GM12891 (cell line): ENCODE measurements at regions not wholly inside any gene's neighbourhood (a gene's known extent, or its start where the extent isn't known, plus 50 kb on each side); places are given as distances from the start of the nearest gene placed in this dataset.
"Not testable (repeated sequence)": the region's sequence is repeated elsewhere in the genome, so short reads cannot be mapped to it uniquely, and the experiment has no call there.

Experiments used
- DNase-seq: peaks from one replicate; pipeline ENCODE4 v3.0.0; 2011; ENCODE audit warnings: low spot score; ENCODE audit not compliant: insufficient read length
- FAIRE-seq: peaks from 2 replicates; lab custom pipeline; 2011; peaks lifted over from hg19 to GRCh38; lab: Jason Lieb, UNC
- PAX5 ChIP-seq: IDR thresholded peaks from 2 replicates; pipeline ENCODE4 v1.6.1; 2011; ENCODE audit warnings: low read length, moderate library complexity, mild to moderate bottlenecking; ENCODE audit not compliant: insufficient read depth, severe bottlenecking
- POLR2A ChIP-seq: IDR thresholded peaks from 2 replicates; pipeline ENCODE4 v1.6.1; 2011; ENCODE audit warnings: low read depth, low read length, control low read depth
- POLR2AphosphoS5 ChIP-seq: IDR thresholded peaks from 2 replicates; pipeline ENCODE4 v1.6.1; 2011; ENCODE audit warnings: low read depth, low read length, control low read depth
- POU2F2 ChIP-seq: IDR thresholded peaks from 2 replicates; pipeline ENCODE4 v1.6.1; 2011; ENCODE audit warnings: low read depth, mild to moderate bottlenecking, control low read depth, low read length, moderate library complexity
- SPI1 ChIP-seq: IDR thresholded peaks from 2 replicates; pipeline ENCODE4 v1.6.1; 2011; ENCODE audit warnings: low read depth, low read length, control low read depth
- TAF1 ChIP-seq: IDR thresholded peaks from 2 replicates; pipeline ENCODE4 v1.6.1; 2011; ENCODE audit warnings: low read depth, low read length, control low read depth

GRCh38 chr5:135174315-135175096 lies 140.5 kb upstream of the PITX1 start:
- FAIRE-seq = no peak
- TF ChIP-seq POU2F2 = no peak
- no peak for DNase-seq

DNA sequence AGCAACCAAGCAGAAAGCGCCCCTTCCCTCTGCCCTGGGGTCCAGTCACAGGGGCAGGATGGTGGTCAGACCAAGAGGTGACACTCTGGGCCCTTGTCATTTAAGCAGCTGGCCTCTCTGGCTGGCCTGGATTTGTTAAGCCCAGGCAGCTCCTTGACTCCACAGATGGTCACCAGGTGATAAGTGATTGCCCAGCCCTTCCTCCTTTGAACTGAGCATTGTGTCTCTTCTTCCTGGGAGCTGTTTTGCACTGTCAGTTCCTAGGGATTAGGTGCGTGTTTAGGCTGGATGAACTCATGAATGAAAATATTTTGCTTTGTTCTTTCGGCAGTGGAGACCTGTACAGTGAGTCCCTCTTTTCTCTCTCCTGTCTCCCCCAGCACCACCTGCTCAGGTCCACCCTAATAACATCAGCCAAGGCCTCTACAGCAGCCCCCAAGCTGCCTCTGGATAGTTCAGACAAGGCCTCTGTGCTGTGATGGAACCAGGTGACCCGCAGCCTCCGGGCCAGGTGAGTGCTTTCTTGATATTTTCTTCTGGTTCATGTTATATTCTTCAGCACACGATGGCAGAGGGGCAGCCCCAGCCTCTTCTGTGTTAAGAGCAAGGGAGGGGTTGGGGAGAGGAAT lies 139.7 kb upstream of the PITX1 start:
- no peak for TF ChIP-seq SPI1
- no peak for TF ChIP-seq POU2F2
- TF ChIP-seq POLR2AphosphoS5 = no peak
- no peak for TF ChIP-seq TAF1
- TF ChIP-seq PAX5 = no peak
- TF ChIP-seq POLR2A = no peak
- DNase-seq = no peak
- FAIRE-seq = no peak

DNA sequence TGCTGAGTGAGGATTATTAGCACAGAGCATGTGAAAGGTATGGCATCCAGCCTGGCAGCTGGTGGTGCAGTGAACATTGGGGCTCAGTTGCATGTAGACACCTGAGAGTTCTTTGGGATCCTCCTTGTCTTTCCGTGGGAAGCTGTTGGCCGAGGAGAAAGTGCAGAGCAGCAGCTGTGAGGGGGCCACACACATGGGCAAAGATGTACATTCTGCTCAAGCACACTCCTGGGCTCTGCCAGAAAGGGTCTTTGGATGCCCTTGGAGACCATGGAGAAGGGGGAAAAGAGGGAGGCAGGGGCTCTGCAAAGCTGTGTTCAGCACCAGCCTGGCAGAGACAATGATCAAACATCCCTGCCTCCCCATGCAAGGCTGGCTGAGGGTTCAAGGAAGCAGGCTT lies 138.7 kb upstream of the PITX1 start:
- FAIRE-seq (no peak), DNase-seq (no peak)
- TF ChIP-seq POLR2AphosphoS5 (no peak), POLR2A (no peak), TAF1 (no peak), SPI1 (no peak), POU2F2 (no peak), PAX5 (no peak)

GRCh38 chr5:135171336-135171735 lies 137.3 kb upstream of the PITX1 start:
- no peak for DNase-seq
- TF ChIP-seq SPI1 (no peak), POU2F2 (no peak), PAX5 (no peak), TAF1 (no peak), POLR2AphosphoS5 (no peak), POLR2A (no peak)
- no peak for FAIRE-seq

DNA sequence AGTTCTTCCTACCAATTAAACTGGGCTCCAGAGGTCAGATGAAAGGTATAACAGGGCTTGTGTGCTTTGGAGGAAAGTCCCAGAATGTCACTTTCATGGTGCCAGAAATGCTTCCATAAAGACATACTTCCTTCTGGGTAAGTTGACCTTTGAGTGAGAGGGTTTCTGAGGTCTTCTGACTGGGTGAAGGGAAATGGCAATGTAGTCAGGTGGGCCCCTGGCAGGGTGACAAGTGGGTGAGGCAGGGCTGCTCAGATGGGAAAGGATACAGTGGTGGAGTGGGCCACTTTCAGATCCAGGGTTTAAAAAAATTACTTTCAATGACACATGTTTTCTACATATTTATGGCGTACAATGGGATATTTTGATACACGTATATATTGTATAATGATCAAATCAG lies 136.5 kb upstream of the PITX1 start:
- DNase-seq = no peak
- FAIRE-seq = no peak
- no peak for TF ChIP-seq PAX5
- no peak for TF ChIP-seq SPI1
- TF ChIP-seq TAF1 = no peak
- TF ChIP-seq POLR2A = no peak
- no peak for TF ChIP-seq POU2F2
- no peak for TF ChIP-seq POLR2AphosphoS5

- DNase-seq = no peak
- TF ChIP-seq POLR2AphosphoS5 (no peak), POU2F2 (no peak), SPI1 (no peak), PAX5 (no peak), TAF1 (no peak), POLR2A (no peak)
- no peak for FAIRE-seq
These were observed 135.7 kb upstream of the PITX1 start for GRCh38 chr5:135169753-135170152.

DNA sequence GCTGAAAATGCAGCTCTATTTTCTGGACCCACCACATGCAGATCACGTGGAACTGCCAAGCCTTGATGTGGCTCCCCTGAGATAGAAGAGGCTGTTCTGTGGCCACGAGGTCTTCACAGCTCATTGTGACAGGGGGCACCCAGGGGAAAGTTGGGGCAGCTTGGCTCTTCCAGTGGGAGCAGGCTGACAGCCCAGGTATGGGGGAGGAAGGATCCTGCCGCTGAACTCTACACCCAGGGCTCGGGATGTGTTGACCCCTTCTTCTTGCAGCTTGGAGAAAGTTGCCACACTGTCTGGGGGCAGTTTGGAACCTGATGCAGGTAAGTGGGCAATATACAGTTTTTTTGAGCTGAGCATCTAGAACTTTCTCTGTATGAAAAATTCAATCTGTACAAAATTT lies 133.6 kb upstream of the PITX1 start:
- DNase-seq = no peak
- no peak for FAIRE-seq
- no peak for TF ChIP-seq POLR2AphosphoS5
- no peak for TF ChIP-seq PAX5
- TF ChIP-seq POLR2A = no peak
- TF ChIP-seq POU2F2 = no peak
- no peak for TF ChIP-seq TAF1
- no peak for TF ChIP-seq SPI1

DNA sequence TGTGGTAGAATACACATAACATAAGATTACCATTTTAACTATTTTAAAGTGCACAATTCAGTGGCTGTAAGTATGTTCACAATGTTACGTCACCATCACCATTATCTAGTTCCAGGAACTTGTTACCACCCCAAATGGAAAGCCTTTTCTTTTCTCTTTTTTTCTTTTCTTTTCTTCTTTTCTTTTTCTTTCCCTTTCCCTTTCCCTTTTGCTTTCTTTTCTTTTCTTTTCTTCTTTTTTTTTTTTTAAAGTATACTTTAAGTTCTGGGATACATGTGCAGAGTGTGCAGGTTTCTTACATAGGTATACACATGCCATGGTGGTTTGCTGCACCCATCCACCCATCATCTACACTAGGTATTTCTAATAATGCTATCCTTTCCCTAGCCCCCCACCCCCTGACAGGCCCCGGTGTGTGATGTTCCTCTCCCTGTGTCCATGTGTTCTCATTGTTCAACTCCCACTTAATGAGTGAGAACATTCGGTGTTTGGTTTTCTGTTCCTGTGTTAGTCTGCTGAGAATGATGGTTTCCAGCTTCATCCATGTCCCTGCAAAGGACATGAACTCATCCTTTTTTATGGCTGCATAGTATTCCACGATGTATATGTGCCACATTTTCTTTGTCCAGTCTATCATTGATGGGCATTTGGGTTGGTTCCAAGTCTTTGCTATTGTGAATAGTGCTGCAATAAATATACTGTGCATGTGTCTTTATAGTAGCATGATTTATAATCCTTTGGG lies 131.0 kb upstream of the PITX1 start:
- not testable (repeated sequence) for FAIRE-seq, DNase-seq

DNA sequence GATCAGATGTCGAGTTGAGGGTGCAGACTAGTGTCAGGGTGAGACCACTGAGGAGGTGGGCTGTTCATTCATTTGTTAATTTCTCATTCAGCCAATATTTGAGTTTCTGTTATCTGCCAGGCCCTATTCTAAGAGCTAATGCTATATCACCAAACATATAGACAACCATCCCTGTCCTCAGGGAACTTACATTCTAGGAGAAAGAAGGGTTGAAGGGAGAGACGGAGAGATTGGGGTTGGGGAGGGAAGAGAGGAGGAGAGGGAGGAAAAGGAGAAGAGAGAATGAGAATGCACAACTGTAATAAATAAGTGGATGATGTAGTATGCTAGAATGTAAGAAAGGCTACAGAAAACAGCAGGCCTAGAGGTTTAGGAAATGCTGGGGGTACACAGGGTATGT lies 129.9 kb upstream of the PITX1 start:
- no peak for FAIRE-seq
- no peak for DNase-seq
- TF ChIP-seq POU2F2 = no peak
- TF ChIP-seq PAX5 = no peak
- no peak for TF ChIP-seq SPI1
- no peak for TF ChIP-seq POLR2A
- no peak for TF ChIP-seq POLR2AphosphoS5
- TF ChIP-seq TAF1 = no peak

DNA sequence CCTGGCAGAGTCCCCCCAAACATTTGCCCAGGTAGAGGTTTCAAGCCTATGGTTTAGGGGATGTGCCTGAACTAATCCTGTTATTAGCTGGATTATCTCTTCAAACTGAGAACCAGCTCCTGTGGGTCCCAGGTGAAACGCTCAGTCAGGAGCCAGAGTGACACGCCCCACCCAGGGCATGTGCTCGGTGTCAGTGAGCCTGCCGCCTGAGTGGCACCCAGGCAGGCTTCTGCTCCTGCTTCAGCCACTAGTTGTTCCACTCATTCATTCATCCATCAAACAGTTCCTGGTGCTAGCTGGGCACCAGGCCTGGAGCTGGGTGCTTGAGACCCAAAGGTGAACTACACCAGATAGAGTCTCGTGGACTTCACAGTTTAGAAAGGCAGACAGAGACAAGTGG lies 129.4 kb upstream of the PITX1 start:
- no peak for TF ChIP-seq POLR2A
- no peak for FAIRE-seq
- no peak for DNase-seq
